GM10266 (cell line): ENCODE measurements at regions not wholly inside any gene's neighbourhood (a gene's known extent, or its start where the extent isn't known, plus 50 kb on each side); places are given as distances from the start of the nearest gene placed in this dataset.
A peak's percentile ranks its signal among the peaks of the same experiment; 100 is the strongest.
"Not testable (repeated sequence)": the region's sequence is repeated elsewhere in the genome, so short reads cannot be mapped to it uniquely, and the experiment has no call there.

Experiments
- DNase-seq: peaks from one replicate; pipeline ENCODE4 v3.0.0; 2012; ENCODE audit errors: extremely low spot score
- CTCF ChIP-seq: IDR thresholded peaks from 2 replicates; pipeline ENCODE4 v1.5.1; 2012; ENCODE audit warnings: mild to moderate bottlenecking, low read depth; ENCODE audit not compliant: control insufficient read depth, insufficient read depth; ENCODE audit errors: missing control alignments

GRCh38 chr10:118875087-118875486, 120.3 kb upstream of the CACUL1 start:
- TF ChIP-seq CTCF: no peak

GRCh38 chr10:118882741-118883140, 128.0 kb upstream of the CACUL1 start:
- TF ChIP-seq CTCF: no peak
- DNase-seq: no peak

More at GRCh38 chr10:118875087-118875486, 120.3 kb upstream of the CACUL1 start:
- DNase-seq: no peak

GRCh38 chr10:118892255-118892654, 137.3 kb upstream of the NANOS1 start:
- DNase-seq: no peak
- TF ChIP-seq CTCF: no peak

- not testable (repeated sequence) for DNase-seq
Observed at GRCh38 chr10:118894891-118895290, 134.6 kb upstream of the NANOS1 start.

GRCh38 chr10:118900617-118901016, 128.9 kb upstream of the NANOS1 start:
- peak; percentile 2 for DNase-seq
- no peak for TF ChIP-seq CTCF

- DNase-seq: no peak
- TF ChIP-seq CTCF: no peak
Observed at GRCh38 chr10:118901380-118901779, 128.1 kb upstream of the NANOS1 start.

DNA sequence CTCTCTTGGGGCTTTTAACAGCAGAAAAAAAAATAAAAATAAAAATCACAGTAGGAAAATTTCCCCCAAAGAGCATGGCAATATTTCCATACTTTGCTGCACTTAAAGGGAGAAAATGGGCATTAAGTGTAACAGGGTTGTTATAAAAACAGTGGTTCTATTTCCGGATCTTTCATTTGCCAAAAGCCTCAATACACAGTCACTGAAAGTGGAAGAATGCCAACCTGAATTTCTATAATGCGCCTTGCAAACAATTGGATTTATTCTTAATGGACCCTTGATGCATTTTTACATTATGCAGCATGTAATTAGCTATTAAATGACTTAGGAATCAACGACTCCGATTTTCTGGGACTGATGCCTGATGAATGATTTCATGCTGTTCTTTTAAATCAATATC, 127.6 kb upstream of the NANOS1 start:
- no peak for DNase-seq

DNA sequence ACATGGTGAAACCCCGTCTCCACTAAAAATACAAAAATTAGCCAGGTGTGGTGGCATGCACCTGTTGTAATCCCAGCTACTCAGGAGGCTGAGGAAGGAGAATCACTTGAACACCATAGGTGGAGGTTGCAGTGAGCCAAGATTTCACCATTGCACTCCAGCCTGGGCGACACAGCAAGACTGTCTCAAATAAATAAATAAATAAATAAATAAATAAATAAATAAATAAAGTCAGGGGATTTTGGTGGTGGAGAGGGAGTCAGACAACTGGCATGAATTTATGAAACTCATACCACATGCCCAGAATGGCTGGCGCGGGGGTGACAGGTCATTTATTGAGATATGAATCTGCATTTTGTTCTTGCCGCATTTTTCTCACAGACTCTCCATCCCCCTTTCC, 126.9 kb upstream of the NANOS1 start:
- not testable (repeated sequence) for DNase-seq

More for the DNA sequence above, 127.6 kb upstream of the NANOS1 start:
- no peak for TF ChIP-seq CTCF
